ENCODE measurements at regions not wholly inside any gene's neighbourhood (a gene's known extent, or its start where the extent isn't known, plus 50 kb on each side); places are given as distances from the start of the nearest gene placed in this dataset.

DNA sequence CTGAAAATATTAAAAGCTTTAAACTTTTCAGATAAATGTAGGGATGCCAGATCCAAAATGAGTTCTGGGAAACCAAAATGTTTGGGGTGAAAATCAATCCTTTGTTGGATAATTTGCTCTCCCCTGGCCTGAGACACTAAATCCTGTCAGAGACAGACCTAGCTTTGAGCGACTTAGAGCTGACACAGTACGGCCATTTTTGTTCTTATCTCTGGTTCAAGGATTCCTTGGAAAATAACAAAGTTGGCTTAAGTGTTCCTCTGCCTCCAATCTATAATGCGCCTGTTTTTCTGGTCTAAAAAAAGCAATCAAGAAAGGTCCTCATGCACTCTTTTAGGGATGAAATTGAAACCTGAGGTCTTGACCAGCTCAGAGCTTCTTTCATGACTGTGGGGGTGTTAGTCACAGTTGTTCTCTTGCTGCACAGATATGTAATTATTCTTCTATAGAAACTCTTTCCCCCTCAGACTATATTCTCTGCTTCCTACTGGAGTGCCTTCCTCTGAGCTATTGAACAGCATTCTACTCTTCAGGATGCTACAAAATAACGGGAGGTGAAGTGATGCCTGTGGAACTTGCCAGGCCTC is 52.3 kb upstream of the EGLN3 start:
- no peak for DNase-seq

All from DMS153 (cell line).